NB4 (cell line): ENCODE measurements at regions not wholly inside any gene's neighbourhood (a gene's known extent, or its start where the extent isn't known, plus 50 kb on each side); places are given as distances from the start of the nearest gene placed in this dataset.

Experiments used
- DNase-seq: peaks from one replicate; pipeline ENCODE4 v3.0.0; 2010; ENCODE audit warnings: low read depth
- H3K4me3 ChIP-seq: one replicate; pipeline ENCODE4 v1.5.1; 2011; ENCODE audit warnings: mild to moderate bottlenecking, low read depth, low read length, moderate library complexity
- MYC ChIP-seq: IDR thresholded peaks from 2 replicates; pipeline ENCODE4 v1.6.1; 2011; ENCODE audit warnings: low read depth, low read length
- POLR2A ChIP-seq: IDR thresholded peaks from 2 replicates; pipeline ENCODE4 v1.6.1; 2011; ENCODE audit warnings: mild to moderate bottlenecking; ENCODE audit not compliant: insufficient read length; ENCODE audit errors: extremely low read depth
- TF ChIP-seq, protein P1 (sequence below): IDR thresholded peaks from 2 replicates; pipeline ENCODE4 v1.6.1; 2011; ENCODE audit warnings: low read depth, low read length
- TF ChIP-seq, protein P2 (sequence below): IDR thresholded peaks from one replicate; pipeline ENCODE4 v1.5.1; 2012; ENCODE audit warnings: low read depth, low read length

DNA sequence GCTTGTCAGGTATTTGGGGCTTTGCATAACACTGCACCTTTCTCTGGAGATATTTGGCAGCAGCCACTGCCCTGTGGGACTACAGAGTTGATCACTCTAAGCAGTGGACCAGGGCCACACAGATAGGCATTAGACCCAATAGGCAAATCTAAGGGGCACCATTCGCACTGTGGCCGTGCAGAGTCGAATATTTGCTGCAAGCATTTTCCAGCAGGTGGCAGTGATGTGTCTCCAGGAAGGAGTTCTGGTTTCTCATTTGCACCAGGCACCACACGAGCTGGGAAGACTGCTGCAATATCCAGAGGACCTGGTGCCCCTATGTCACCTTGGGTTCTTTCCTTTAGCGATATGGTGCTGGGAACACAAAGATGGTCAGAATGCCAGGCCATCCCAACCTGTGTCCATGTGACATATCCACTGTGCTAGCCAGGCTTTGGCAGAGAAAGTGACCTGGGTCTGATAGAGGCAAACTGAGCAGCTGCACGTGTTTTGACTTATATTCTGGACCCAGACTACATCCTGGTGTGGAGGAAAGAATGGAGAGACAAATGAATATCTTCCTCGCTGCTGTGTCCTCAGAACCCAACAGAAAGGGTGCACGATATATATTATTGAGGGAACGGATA lies 318.7 kb downstream of the BUD13 start:
- H3K4me3 ChIP-seq = no peak overlapping the region
- TF ChIP-seq, protein P1, sequence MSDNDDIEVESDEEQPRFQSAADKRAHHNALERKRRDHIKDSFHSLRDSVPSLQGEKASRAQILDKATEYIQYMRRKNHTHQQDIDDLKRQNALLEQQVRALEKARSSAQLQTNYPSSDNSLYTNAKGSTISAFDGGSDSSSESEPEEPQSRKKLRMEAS = peak; percentile 33; the same call in 1 of the 2 replicates
- TF ChIP-seq, protein P2, sequence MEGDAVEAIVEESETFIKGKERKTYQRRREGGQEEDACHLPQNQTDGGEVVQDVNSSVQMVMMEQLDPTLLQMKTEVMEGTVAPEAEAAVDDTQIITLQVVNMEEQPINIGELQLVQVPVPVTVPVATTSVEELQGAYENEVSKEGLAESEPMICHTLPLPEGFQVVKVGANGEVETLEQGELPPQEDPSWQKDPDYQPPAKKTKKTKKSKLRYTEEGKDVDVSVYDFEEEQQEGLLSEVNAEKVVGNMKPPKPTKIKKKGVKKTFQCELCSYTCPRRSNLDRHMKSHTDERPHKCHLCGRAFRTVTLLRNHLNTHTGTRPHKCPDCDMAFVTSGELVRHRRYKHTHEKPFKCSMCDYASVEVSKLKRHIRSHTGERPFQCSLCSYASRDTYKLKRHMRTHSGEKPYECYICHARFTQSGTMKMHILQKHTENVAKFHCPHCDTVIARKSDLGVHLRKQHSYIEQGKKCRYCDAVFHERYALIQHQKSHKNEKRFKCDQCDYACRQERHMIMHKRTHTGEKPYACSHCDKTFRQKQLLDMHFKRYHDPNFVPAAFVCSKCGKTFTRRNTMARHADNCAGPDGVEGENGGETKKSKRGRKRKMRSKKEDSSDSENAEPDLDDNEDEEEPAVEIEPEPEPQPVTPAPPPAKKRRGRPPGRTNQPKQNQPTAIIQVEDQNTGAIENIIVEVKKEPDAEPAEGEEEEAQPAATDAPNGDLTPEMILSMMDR = peak; percentile 67
- TF ChIP-seq POLR2A = no peak
- no peak for TF ChIP-seq MYC
- DNase-seq = peak; percentile 54

DNA sequence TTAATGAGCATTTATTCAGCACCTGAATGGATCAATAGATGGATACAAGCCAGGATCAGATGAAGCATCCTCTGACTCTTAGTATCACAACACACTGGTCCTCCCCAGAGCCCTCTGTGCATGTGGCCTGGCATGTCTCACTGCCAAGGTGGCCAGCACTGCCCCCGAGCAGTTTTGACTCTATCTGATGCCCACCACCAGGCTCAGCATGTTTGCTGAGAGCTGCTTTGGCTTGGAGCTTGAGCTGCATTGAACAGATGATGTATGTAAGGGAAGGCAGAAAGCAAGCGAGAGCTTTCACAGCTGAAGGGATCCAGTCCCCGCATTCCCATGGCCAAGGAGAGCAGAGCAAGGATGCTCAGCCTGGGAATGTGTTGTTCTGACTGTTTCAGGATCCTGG lies 320.3 kb downstream of the BUD13 start:
- TF ChIP-seq, protein P1 = no peak
- no peak for TF ChIP-seq POLR2A
- TF ChIP-seq MYC = no peak
- TF ChIP-seq, protein P2 = no peak
- no peak for DNase-seq
- H3K4me3 ChIP-seq = no peak overlapping the region

DNA sequence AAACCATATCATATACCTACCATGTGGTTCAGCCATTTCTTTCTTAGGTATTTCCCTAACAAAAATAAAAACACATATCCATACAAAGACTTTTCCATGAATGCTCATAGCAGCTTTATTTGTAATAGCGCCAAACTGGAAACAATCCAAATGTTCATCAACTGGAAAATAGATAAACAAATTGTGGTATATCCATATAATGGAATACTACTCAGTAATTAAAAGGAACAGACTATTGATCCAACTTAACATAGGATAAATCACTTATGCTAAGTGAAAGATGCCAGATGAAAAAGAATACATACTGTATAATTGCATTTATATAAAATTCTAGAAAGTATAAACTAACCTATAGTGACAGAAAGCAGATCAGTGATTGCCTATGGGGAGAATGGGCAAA lies 323.3 kb downstream of the BUD13 start:
- TF ChIP-seq POLR2A = no peak
- TF ChIP-seq, protein P2 = no peak
- no peak overlapping the region for H3K4me3 ChIP-seq
- no peak for DNase-seq

DNA sequence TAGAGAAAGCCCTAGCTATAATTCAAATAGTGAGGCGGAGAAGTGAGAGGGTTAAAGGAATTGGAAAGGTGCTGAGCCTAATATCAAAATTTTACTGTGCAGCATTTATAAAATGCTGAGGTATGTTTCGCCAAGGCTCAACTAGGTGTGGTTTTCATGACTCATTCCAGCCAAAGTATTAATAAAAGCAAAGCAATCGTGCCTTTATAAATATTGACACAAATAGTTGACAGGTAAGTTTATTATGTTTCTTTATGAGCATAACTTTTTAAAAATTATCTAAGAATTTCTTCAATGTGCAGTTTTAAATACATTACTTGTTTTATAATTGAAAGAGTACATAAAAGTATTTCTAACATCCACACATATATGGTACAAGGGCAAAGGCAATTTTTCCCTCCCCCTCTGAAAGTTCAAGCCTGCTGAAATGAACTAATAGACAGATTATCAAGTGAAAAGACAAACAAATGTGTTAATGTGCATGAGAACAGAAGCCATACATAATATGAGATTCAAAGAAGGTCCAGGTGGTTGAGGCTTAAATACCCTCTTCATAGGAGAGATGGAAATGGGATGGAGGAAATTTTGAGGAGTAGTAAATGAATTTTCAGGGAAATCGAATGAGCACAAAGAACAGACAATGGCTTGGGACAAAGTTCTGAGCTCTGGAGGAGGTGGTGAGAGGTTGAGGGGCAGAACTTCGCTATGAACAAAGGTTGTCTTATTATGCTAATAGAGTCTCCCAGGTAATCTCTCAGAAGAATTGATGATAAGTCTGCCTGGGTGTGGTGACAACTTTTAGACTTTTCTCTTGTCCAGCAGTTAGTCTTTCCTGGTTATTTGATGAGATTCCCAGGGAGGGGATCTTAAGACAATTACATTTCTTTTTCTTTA lies 326.5 kb downstream of the BUD13 start:
- no peak overlapping the region for H3K4me3 ChIP-seq
- TF ChIP-seq, protein P1 = no peak
- TF ChIP-seq MYC = no peak
- TF ChIP-seq, protein P2 = no peak
- TF ChIP-seq POLR2A = no peak
- DNase-seq = no peak

DNA sequence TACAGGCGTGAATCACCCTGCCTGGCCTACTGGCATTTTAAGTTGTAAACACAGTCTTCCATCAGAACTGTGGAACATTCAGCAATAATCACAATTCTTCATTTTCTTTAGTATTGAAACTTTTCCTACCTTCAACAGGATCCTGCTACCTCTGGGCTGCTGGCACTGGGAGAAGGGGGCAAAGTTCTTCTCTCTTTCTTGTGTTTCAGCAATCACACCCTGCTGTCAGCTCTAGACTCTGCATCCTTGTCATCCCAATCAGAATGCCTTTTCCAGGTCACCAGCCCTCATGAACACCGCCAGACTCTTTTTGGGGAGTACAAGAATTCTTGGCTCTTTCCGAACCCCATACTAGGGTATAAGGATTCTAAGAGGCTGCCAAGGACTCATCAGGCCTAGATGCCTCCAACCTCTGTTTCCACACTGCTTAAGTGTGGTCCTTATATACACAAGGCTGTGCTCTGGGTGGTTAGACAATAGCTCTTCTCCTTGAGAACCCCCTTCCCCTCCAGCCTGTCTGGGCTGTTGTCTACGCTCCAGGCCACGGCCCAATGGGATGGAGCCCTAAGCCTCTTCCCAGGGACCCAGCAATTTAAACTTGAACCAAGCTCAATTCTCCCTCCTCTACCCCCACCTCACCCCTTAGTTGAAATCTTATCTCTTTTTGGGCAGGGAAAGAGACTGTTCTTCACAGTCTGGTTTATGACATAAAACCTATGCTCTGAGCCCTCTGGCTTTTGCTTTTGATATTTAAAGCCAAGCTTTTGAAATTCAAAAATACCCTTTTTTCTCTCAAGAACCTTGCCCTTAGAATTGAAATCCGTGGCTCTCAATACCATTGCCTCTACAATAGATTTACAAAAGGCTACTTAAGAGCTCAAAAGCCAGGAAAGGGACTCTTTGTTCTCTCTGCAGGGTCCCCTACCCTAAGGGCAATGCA lies 327.4 kb downstream of the BUD13 start:
- no peak overlapping the region for H3K4me3 ChIP-seq
- DNase-seq = no peak
- TF ChIP-seq POLR2A (no peak), MYC (no peak)
- TF ChIP-seq, protein P2 = no peak
- TF ChIP-seq, protein P1 = no peak
